ENCODE measurements at regions not wholly inside any gene's neighbourhood (a gene's known extent, or its start where the extent isn't known, plus 50 kb on each side); places are given as distances from the start of the nearest gene placed in this dataset.
"Not testable (repeated sequence)": the region's sequence is repeated elsewhere in the genome, so short reads cannot be mapped to it uniquely, and the experiment has no call there.

DNA sequence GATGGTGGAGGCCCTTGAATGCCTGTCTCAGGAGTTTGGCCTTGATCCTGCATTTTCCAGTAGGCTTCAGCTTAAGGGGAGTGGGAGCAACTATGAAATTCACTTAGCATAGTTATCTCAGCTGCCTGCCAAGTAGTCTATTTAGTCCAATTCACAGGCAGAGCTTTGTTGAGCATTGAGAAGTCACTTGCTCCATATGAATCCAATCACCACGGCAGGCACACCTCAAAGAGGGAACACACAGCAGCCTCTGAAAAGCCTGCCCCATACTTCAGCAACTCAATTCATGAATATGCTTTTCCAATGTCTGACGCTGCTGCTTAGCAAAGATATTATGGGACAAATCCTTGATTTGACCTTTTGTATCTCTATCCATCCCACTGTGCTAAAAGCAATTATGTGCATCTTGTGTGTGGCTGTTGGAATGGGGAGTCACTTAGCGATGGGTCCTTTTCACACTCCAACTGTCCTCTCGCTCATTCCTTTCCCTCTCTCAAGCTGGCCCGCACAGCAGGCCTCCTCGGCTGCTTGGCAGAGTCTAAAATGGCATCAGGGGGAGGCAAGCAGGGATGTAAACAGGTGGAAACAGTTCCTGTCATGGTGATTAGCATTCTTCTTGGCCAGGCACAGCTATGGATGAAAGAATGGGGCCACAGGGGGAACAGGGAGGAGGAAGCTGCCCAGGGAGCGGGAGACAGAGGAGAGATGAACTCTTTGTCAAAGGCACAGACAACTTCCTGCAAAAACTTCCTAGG lies 56.0 kb upstream of the LRPPRC start:
- DNase-seq (ENCODE audit: low read depth in 3 of 3), result no peak

DNA sequence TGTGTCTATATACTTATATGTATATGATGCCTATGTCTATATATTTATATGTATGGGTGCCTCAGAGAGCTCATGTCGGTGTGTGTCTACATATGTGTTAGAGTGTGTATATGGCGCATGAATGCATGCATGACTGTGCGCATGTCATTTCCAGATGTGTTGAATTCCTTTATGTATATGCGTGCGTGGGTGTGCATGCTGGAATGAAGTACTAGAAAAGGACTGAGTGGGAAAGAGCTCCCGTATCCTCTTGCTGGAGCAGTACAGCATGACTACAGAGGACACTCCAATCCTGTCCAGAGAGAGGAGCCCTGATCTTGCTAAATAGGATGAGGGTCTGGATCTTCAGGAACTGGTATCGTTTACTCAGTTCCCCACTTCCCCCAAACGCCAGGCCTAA lies 56.8 kb upstream of the LRPPRC start:
- no peak for DNase-seq (ENCODE audit: low read depth in 3 of 3)

DNA sequence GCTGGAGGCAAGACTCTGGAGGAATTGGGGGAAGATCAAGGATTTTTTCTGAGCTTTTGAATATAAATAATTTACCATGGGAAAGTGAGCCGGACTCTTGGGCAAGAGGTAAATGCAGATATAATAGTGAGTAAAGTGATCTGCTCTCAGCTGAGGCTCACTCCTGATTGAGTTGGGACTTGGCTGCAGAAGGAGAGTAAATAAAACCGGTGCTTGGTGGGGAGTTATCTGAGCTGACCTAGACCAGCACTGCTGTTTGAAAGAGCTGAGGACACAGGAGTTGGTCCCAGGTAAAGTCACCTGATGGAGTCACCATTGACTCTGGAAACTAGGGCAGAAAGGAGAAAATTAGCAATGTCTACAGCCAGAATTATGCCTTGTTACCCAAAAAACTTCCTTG lies 57.3 kb upstream of the LRPPRC start:
- no peak for DNase-seq (ENCODE audit: low read depth in 3 of 3)

DNA sequence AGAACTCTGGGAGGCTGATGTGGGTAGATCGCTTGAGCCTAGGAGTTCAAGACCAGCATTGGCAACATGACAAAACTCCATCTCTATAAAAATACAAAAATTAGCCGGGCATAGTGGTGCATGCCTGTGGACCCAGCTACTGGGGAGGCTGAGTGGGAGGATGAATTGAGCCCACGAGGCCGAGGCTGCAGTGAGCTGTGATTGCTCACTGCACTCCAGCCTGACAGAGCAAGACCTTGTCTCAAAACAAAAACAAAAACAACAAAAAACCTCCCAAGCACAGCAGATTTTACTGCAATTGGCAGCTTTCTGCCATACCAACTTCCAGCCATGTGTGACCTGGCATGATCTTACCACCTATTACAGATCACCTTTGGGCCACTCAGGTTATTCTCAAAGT lies 57.7 kb upstream of the LRPPRC start:
- DNase-seq (ENCODE audit: low read depth in 3 of 3), result no peak

DNA sequence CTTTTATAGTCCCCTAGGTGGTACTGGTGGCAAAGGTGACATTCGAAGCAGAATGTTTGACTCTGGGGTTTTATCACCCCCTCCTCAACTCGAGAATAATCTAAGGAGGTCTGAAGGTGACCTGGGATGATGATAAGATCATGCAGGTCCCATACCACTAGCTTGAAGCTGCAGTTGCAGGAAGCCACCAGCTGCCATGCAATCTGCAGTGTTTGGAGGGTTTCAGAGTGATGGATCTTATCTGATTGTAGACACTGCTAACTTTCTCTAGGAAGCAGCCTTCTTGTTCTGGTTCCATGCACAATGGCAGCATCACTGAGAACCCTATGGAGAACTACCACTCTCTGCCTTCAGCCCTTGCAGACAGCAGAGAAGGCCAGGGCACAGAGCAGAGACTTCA lies 59.4 kb upstream of the LRPPRC start:
- DNase-seq (ENCODE audit: low read depth in 3 of 3), result no peak

DNA sequence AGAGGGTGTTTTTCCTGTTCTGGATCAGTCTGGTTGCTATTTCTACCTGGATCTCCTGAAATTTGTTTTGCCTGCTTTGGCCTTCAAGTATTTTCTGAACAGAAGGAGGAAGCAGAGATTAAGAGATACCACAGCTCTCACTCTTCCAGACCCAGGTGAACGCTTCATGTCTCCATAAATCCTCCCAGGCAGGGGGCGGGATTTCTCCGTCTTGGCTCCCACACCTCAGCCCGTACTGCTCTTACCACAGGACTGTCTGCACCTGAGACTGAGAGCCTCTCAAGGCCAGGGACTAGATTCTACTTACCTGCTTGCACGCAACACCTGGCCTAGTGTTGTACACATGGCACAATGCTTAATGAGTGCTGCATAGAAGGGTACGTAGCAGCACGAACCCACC lies 59.9 kb upstream of the LRPPRC start:
- no peak for DNase-seq (ENCODE audit: low read depth in 3 of 3)

DNA sequence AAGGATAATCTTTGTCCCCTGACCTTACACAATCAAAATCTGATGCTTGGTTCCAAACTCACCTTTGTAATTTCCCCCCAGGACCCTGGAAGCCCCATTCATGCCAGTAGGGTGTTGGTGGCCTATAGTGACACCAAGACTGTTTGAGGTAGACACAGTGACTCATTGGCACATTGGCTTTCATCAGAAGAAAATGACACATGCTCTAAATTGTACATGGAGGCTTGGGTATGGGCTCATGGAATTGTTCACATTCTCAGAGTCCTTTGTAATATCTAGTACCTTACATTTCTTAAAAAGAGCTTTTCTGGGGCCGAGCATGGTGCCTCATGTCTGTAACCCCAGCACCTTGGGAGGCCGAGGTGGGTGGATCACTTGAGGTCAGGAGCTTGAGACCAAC lies 61.2 kb upstream of the LRPPRC start:
- DNase-seq (ENCODE audit: low read depth in 3 of 3), result no peak

DNA sequence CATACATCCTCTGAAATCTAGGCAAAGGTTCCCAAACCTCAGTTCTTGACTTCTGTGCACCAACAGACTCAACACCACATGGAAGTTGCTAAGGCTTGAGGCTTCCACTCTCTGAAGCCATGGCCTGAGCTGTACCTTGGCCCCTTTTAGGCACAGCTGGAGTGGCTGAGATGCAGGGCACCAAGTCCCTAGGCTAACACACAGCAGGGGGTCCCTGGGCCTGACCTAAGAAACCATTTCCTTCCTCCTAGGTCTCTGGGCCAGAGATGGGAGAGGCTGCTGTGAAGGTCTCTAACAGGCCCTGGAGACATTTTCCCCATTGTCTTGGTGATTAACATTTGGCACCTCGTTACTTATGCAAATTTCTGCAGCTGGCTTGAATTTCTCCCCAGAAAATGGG lies 64.5 kb upstream of the LRPPRC start:
- DNase-seq (ENCODE audit: low read depth in 3 of 3), result not testable (repeated sequence)

DNA sequence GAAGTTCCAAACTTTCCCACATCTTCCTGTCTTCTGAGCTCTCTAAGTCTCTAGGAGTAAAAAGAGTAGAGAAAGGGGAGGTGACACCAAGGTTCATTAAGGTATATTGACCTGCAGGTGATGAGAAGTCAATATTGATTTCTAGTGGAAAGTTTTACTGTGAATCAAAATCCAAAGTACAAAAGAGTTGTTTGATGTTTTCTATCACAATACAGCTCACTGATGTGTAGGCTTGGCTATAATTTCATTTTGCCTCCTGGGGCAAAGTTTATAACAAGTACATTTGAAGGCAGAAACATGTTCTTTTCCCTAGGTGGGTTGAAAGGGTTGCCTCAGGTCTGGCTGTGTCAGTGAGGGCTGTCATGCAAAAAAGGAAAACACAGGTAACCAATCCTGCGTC lies 65.2 kb upstream of the LRPPRC start:
- no peak for DNase-seq (ENCODE audit: low read depth in 3 of 3)

DNA sequence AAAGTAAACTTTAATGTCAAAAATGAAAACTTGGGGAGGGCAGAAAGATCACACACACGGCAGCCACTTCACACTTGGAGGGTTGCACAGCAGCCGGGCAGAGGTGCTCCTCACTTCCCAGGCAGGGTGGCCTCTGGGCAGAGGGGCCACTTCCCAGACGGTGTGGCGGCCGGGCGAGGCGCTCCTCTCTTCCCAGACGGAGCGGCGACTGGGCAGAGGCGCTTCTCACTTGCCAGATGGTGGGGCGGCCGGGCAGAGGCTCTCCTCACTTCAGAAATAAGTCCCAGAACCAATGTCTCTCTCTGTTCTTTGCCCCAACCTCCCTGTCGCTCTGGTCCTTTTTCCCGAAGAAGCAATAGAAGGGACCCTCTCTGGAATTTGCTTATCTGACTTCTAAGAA lies 65.7 kb upstream of the LRPPRC start:
- DNase-seq (ENCODE audit: low read depth in 3 of 3), result no peak

DNA sequence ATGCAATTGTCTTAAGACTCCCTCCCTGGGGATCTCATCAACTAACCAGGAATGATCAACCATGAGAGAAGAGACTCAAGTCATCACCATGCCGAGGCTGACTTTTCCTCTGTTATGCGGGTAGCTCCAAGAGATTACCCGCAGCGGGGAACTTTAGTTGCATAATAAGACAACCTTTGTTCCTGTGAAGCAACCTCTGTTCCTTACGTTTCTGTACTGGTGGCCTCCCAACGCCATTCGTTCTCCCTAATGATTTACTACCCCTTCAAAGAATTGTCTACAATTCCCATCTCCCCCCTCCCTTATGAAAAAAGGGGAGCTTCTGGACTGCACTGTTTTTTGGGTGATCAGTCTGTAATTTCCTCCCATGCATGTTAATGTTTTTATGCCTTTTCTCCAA lies 66.1 kb upstream of the LRPPRC start:
- no peak for DNase-seq (ENCODE audit: low read depth in 3 of 3)

DNA sequence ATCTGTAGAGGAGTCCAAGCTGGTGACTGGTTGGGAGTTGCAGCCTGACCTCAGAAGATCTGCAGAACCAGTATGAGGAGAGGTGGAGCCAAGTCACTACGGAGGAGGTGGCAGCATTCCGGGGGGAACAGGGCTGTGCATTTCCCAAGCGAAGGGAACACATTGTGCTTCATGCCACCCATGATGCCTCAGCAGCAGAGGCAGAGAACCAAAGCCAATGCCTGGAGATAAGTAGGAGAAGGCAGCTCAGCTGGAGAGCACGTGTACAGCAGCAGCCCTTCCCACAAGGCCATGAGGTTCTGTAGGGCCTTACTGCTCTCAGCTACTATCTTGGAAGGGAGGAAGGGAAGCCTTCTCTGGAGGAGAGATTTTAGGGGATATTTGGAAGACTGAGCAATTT lies 67.2 kb upstream of the LRPPRC start:
- no peak for DNase-seq (ENCODE audit: low read depth in 3 of 3)

DNA sequence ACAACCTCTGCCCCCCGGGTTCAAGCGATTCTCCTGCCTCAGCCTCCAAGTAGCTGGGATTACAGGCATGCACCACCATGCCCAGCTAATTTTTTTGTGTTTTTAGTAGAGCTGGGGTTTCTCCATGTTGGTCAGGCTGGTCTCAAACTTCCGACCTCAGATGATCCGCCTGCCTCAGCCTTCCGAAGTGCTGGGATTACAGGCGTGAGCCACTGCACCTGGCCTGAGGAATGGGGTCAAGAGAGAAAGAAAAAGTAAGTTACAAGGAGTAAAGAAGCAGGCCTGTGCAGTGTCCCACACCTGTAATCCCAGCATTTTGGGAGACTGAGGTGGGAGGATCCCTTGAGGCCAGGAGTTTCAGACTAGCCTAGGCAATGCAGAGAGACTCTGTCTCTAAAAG lies 68.5 kb upstream of the LRPPRC start:
- not testable (repeated sequence) for DNase-seq (ENCODE audit: low read depth in 3 of 3)

DNA sequence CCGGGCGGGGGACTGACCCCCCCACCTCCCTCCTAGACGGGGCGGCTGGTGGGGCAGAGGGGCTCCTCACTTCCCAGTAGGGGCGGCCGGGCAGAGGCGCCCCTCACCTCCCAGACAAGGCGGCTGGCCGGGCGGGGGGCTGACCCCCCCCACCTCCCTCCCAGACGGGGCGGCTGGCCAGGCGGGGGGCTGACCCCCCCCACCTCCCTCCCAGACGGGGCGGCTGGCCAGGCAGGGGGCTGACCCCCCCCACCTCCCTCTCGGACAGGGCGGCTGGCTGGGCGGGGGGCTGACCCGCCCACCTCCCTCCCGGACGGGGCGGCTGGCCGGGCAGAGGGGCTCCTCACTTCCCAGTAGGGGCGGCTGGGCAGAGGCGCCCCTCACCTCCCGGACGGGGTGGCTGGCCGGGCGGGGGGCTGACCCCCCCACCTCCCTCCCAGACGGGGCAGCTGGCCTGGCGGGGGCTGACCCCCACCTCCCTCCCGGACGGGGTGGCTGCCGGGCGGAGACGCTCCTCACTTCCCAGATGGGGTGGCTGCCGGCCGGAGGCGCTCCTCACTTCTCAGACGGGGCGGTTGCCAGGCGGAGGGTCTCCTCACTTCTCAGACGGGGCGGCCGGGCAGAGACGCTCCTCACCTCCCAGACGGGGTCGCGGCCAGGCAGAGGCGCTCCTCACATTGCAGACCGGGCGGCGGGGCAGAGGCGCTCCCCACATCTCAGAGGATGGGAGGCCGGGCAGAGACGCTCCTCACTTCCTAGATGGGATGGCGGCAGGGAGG lies 71.4 kb upstream of the LRPPRC start:
- not testable (repeated sequence) for DNase-seq (ENCODE audit: low read depth in 3 of 3)

DNA sequence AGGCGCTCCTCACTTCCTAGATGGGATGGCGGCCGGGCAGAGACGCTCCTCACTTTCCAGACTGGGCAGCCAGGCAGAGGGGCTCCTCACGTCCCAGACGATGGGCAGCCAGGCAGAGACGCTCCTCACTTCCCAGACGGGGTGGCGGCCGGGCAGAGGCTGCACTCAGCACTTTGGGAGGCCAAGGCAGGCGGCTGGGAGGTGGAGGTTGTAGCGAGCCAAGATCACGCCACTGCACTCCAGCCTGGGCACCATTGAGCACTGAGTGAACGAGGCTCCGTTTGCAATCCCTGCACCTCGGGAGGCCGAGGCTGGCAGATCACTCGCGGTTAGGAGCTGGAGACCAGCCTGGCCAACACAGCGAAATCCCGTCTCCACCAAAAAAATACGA lies 72.0 kb upstream of the LRPPRC start:
- not testable (repeated sequence) for DNase-seq (ENCODE audit: low read depth in 3 of 3)

DNA sequence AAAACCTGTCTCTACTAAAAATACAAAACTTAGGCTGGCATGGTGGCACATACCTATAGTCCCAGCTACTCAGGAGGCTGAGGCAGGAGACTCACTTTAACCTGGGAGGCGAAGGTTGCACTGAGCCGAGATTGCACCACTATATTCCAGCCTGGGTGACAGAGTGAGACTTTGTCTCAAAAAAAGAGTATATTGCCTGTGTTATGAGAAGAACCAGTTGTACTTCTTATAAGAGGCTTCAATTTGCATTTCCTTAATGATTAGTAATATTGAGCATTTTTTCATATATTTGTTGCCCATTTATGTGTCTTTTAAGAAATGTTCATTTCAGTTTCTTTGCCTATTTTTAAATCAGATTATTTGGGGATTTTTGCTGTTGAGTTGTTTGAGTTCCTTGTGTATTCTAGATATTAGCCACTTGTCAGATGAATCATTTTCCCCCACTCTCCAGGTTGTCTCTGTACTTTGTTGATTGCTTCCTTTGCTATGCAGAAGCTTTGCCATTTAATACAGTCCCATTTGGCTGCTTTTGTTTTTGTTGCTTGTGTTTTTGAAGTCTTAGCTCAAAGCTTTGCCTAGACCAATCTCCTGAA lies 75.8 kb upstream of the LRPPRC start:
- no peak for DNase-seq (ENCODE audit: low read depth in 3 of 3)

DNA sequence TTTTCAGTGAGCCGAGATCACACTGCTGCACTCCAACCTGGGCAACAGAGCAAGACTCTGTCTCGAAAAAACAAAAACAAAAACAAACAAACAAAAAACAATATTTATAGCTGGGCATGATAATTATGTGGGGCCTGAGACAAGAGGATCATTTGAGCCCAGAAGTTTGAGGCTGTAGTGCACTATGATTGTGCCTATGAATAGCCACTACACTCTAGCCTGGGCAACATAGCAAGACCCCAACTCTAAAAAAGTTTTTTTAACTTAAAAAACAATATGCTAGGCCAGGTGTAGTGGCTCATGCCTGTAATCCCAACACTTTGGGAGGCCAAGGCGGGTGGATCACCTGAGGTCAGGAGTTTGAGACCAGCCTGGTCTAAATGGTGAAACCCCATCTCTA lies 77.9 kb upstream of the LRPPRC start:
- DNase-seq (ENCODE audit: low read depth in 3 of 3), result not testable (repeated sequence)

DNA sequence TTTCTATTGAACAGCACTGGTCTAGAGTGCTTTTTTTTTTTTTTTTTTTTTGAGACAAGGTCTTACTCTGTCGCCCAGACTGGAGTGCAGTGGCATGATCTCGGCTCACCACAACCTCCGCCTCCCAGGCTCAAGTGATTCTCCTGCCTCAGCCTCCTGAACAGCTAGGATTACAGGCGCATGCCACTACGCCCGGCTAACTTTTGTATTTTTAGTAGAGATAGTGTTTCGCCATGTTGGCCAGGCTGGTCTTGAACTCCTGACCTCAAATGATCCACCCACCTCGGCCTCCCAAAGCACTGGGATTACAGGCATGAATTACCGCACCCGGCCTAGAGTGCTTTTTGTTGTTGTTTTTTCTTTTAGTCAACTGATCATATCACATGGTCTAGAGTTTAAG lies 79.0 kb upstream of the LRPPRC start:
- DNase-seq (ENCODE audit: low read depth in 3 of 3), result not testable (repeated sequence)

DNA sequence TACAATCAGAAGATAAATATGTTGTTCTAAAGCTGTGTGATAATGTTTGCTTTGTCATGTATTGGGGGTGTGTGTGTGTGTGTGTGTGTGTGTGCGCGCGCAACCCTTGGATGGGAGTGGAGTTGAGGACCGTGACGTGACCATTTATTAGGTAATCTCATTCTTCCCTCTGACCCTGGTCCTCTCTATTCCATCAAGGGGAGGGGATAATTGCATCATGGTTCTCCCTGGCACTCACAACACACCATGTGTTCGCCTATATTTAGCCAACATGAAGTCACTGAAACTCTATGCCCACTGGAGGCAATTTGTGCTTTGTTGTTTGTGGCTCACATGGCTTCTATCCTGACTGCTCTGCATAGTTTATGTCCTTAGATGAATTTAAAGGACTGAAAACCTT lies 79.8 kb upstream of the LRPPRC start:
- no peak for DNase-seq (ENCODE audit: low read depth in 3 of 3)

DNA sequence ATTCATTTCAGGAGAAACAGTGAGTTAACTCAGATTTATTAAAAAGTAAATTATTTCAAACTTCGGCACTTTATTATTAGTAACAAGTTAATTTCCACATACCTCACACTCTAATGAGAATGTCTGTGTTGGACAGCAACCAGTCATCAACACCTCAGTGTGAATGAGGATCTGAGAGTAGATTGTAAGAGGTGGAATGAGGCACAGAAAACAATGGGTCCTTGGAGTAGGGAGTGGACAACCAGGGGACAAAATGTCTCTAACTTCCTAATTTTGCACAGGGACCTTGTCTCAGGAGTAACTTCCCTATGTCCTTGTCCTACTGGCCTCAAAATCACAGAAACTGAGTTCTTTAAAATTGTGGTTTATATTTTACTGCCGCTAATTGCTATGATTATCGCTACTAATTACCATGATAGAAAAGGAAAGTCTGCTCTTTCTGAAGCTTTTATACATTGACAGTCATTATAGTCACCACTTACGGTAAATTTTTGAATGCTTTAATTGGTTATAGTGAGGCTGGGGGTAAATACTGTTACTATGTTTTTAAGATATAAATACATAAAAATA lies 82.2 kb upstream of the LRPPRC start:
- no peak for DNase-seq (ENCODE audit: low read depth in 3 of 3)

DNA sequence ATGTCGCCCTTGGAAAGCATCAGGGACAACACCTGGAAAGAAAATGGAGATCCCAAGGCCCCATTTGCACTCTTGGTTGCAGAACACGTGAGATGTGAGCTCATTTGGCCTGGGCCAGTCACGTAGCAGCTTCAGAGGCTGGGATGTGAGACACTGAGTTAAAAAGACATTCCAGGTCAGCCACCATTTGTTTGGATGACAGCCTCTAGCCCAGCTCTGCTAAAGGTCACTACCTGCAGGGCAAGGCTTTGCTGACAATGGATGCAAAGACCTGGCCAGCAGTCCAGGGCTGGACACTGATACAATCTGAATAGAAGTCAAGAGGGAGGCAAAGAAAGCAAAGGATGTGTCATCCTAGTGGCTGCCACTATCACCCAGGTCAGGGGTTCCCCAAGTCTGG lies 83.9 kb upstream of the LRPPRC start:
- no peak for DNase-seq (ENCODE audit: low read depth in 3 of 3)

DNA sequence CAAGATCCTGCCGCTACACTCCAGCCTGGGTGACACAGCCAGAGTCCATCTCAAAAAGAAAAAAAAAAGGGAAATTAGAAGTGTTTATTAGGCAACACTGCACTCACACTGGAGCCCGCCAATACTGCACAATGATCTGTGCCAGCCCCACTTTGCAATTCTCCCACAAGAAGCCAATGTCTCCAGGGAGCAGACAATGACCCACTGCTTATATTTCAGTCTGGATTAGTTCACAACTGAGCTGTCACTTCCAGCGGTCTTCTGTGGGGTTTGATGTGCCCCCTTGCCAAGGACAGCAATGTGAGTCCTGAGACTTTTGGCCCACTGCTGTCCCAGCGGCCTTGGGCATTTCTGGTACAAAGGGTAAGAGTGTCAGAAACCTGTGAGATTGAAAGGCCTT lies 85.6 kb upstream of the PPM1B start:
- no peak for DNase-seq (ENCODE audit: low read depth in 3 of 3)

DNA sequence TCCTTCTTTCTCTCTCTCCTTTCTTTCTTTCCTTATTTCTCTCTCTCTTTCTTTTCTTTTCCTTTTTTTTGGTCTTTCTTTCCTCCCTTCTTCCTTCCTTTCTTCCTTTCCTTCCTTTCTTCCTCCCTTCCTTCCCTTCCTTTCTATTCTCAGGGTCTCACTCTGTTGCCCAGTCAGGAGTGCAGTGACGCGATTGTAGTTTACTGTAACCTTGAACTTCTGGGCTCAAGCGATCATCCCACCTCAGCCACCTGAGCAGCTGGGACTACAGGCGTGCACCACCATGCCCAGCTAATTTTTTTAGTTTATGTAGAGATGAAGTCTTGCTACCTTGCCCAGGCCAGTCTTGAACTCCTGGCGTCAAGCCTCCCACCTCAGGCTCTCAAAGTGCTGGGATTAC lies 83.8 kb upstream of the PPM1B start:
- no peak for DNase-seq (ENCODE audit: low read depth in 3 of 3)
